ENCODE measurements at regions not wholly inside any gene's neighbourhood (a gene's known extent, or its start where the extent isn't known, plus 50 kb on each side); places are given as distances from the start of the nearest gene placed in this dataset.

GRCh38 chr1:201606096-201606495 lies 67.2 kb downstream of the NAV1 start:
- Histone ChIP-seq H3K36me3 (no peaks in the 10 kb centered on the region), H3K4me1 (peaks cover 5% of the 10 kb centered on the region), H3K27ac (no peak overlapping the region), H3K9me3 (no peaks in the 10 kb centered on the region), H3K27me3 (no peaks in the 10 kb centered on the region), H3K4me3 (no peak overlapping the region)
- intact Hi-C loops (cut with DNase I) = no loop called here
- DNase-seq (no peak), ATAC-seq (no peak)
- no peak for TF ChIP-seq CTCF (IDR thresholded peaks at IDR 0.05)

- no peak overlapping the region for H3K27ac ChIP-seq
- ATAC-seq (no peak), DNase-seq (no peak)
Measured at GRCh38 chr1:201606623-201607022, 67.7 kb downstream of the NAV1 start.

GRCh38 chr1:201608635-201609395 lies 69.9 kb downstream of the NAV1 start:
- no peak overlapping the region for H3K4me3 ChIP-seq
- no peak overlapping the region for H3K27ac ChIP-seq
- H3K4me1 ChIP-seq = peaks cover 6% of the 10 kb centered on the region
- ATAC-seq (no peak), DNase-seq (no peak)
- intact Hi-C loops (cut with DNase I) = no loop called here
- no peaks in the 10 kb centered on the region for H3K9me3 ChIP-seq
- H3K27me3 ChIP-seq = no peaks in the 10 kb centered on the region
- no peak for TF ChIP-seq CTCF (IDR thresholded peaks at IDR 0.05)
- H3K36me3 ChIP-seq = no peaks in the 10 kb centered on the region

More at GRCh38 chr1:201606623-201607022, 67.7 kb downstream of the NAV1 start:
- no peaks in the 10 kb centered on the region for H3K27me3 ChIP-seq
- no peaks in the 10 kb centered on the region for H3K36me3 ChIP-seq
- peaks cover 5% of the 10 kb centered on the region for H3K4me1 ChIP-seq
- H3K4me3 ChIP-seq = no peak overlapping the region
- intact Hi-C loops (cut with DNase I) = no loop called here
- no peak for TF ChIP-seq CTCF (IDR thresholded peaks at IDR 0.05)
- no peaks in the 10 kb centered on the region for H3K9me3 ChIP-seq

- H3K9me3 ChIP-seq = no peaks in the 10 kb centered on the region
- ATAC-seq (no peak), DNase-seq (no peak)
- intact Hi-C loops (cut with DNase I) = no loop called here
- H3K36me3 ChIP-seq = no peaks in the 10 kb centered on the region
- peaks cover 13% of the 10 kb centered on the region for H3K4me1 ChIP-seq
- no peak overlapping the region for H3K4me3 ChIP-seq
- H3K27ac ChIP-seq = no peak overlapping the region
- no peaks in the 10 kb centered on the region for H3K27me3 ChIP-seq
- TF ChIP-seq CTCF (IDR thresholded peaks at IDR 0.05) = no peak
Measured at GRCh38 chr1:201609661-201610318, 70.9 kb downstream of the NAV1 start.

- TF ChIP-seq CTCF (IDR thresholded peaks at IDR 0.05) = no peak
- no peaks in the 10 kb centered on the region for H3K27me3 ChIP-seq
- H3K4me3 ChIP-seq = no peak overlapping the region
- no peaks in the 10 kb centered on the region for H3K9me3 ChIP-seq
- no peaks in the 10 kb centered on the region for H3K36me3 ChIP-seq
- intact Hi-C loops (cut with DNase I) = no loop called here
- DNase-seq = no peak
- no peak for ATAC-seq
- H3K27ac ChIP-seq = no peak overlapping the region
- H3K4me1 ChIP-seq = peaks cover 13% of the 10 kb centered on the region
Measured at GRCh38 chr1:201610858-201611257, 71.9 kb downstream of the NAV1 start.

All from upper lobe of right lung (tissue), 1 donor.